Fibroblast of mammary gland (primary cell): ENCODE measurements at regions not wholly inside any gene's neighbourhood (a gene's known extent, or its start where the extent isn't known, plus 50 kb on each side); places are given as distances from the start of the nearest gene placed in this dataset.

Experiments used
- DNase-seq: peaks from one replicate; pipeline ENCODE4 v3.0.0-alpha.2; 2010; ENCODE audit warnings: low read depth
- H3K4me3 ChIP-seq: 2 replicates; pipeline ENCODE4 v1.5.1; 2011; ENCODE audit warnings: low read depth, mild to moderate bottlenecking, low read length, moderate library complexity; ENCODE audit not compliant: control insufficient read depth
- CTCF ChIP-seq: conservative IDR thresholded peaks from 2 replicates; pipeline ENCODE4 v1.5.1; 2011; ENCODE audit warnings: low read depth, low read length, inconsistent platforms; ENCODE audit not compliant: control insufficient read depth, insufficient read depth

GRCh38 chr14:30125322-30125979 lies 197.8 kb upstream of the PRKD1 start:
- H3K4me3 ChIP-seq, result no peak overlapping the region
- DNase-seq, result no peak
- TF ChIP-seq CTCF, result no peak

GRCh38 chr14:30129807-30130206 lies 202.2 kb upstream of the PRKD1 start:
- no peak overlapping the region for H3K4me3 ChIP-seq
- no peak for TF ChIP-seq CTCF
- peak; percentile 33 for DNase-seq

- DNase-seq, result no peak
- no peak overlapping the region for H3K4me3 ChIP-seq
- TF ChIP-seq CTCF, result no peak
Observed at GRCh38 chr14:30131581-30132097, 204.0 kb upstream of the PRKD1 start.

GRCh38 chr14:30132196-30132595 lies 204.5 kb upstream of the PRKD1 start:
- no peak for DNase-seq
- no peak for TF ChIP-seq CTCF
- no peak overlapping the region for H3K4me3 ChIP-seq

- no peak for TF ChIP-seq CTCF
- DNase-seq, result no peak
Observed at GRCh38 chr14:30134936-30135335, 207.3 kb upstream of the PRKD1 start.

GRCh38 chr14:30138567-30138966 lies 210.9 kb upstream of the PRKD1 start:
- H3K4me3 ChIP-seq, result no peak overlapping the region
- no peak for TF ChIP-seq CTCF
- peak; percentile 60 for DNase-seq

More at GRCh38 chr14:30134936-30135335, 207.3 kb upstream of the PRKD1 start:
- H3K4me3 ChIP-seq, result no peak overlapping the region
